Lung (tissue), 11 donors: ENCODE measurements at regions not wholly inside any gene's neighbourhood (a gene's known extent, or its start where the extent isn't known, plus 50 kb on each side); places are given as distances from the start of the nearest gene placed in this dataset.
"Not testable (repeated sequence)": the region's sequence is repeated elsewhere in the genome, so short reads cannot be mapped to it uniquely, and the experiment has no call there.

Experiments
- ATAC-seq: fragments of 200-7000 bp; cut with Tn5 transposase; one replicate; pipeline ENCODE4 v1.9.1; 2020; ENCODE audit warnings: moderate number of reproducible peaks; ENCODE audit not compliant: insufficient read depth, low FRiP score
- DNase-seq, 3 donors: peaks; one replicate each; pipeline ENCODE4 v3.0.0-alpha.2; 2013 to 2017
- H3K27ac ChIP-seq, 2 donors: one replicate each; pipeline ENCODE4 v1.5.1; 2013; ENCODE audit warnings: mild to moderate bottlenecking in 2 of 2, moderate library complexity in 2 of 2, control low read depth in 1 of 2, inconsistent platforms in 1 of 2, low read depth in 1 of 2, low read length in 1 of 2
- H3K27me3 ChIP-seq, 3 donors: one replicate each; pipeline ENCODE4 v1.5.1; 2013; ENCODE audit warnings: low read length in 2 of 3; ENCODE audit not compliant: control insufficient read depth in 3 of 3, insufficient read depth in 3 of 3
- H3K36me3 ChIP-seq, 4 donors: one replicate each; pipeline ENCODE4 v1.5.1; 2013; ENCODE audit warnings: low read length in 4 of 4, mild to moderate bottlenecking in 1 of 4, moderate library complexity in 1 of 4; ENCODE audit not compliant: control insufficient read depth in 4 of 4, insufficient read depth in 4 of 4
- H3K4me1 ChIP-seq, 5 donors: one replicate each; pipeline ENCODE4 v1.5.1; 2013; ENCODE audit warnings: low read length in 5 of 5, mild to moderate bottlenecking in 2 of 5, moderate library complexity in 1 of 5; ENCODE audit not compliant: control insufficient read depth in 5 of 5, insufficient read depth in 5 of 5
- H3K4me3 ChIP-seq: one replicate; pipeline ENCODE4 v1.5.1; 2013; ENCODE audit warnings: mild to moderate bottlenecking, control low read depth, moderate library complexity
- H3K9ac ChIP-seq, 2 donors: one replicate each; pipeline ENCODE4 v1.5.1; 2013; ENCODE audit warnings: low read length in 2 of 2, control low read depth in 1 of 2; ENCODE audit not compliant: insufficient read depth in 1 of 2
- H3K9me3 ChIP-seq, 4 donors: one replicate each; pipeline ENCODE4 v1.5.1; 2013; ENCODE audit warnings: low read length in 3 of 4, mild to moderate bottlenecking in 1 of 4, moderate library complexity in 1 of 4; ENCODE audit not compliant: control insufficient read depth in 4 of 4, insufficient read depth in 3 of 4
- CTCF ChIP-seq: IDR thresholded peaks from 2 replicates; pipeline ENCODE4 v1.5.1; 2012; ENCODE audit warnings: mild to moderate bottlenecking; ENCODE audit errors: control extremely low read depth, extremely low read depth
- WGBS, 2 donors: extraction: QIAGEN DNeasy Blood & Tissue Kit; methylation state at CpG; one replicate each; pipeline ENCODE4 v1.1.7; 2013; 5-methylcytosine and 5-hydroxymethylcytosine counted together
- donor health status: control.
- donor health status: control.
- donor health status: Bipolar disorder and iron deficiency.
- donor health status: healthy.
- donor health status: DM: yes; HTN: yes; CAD: no.

- DNase-seq = peak in 1 of 3 donors; percentile 45
- peaks cover 0 to 27% (median 5%) of the 10 kb centered on the region in 5 donors for H3K4me1 ChIP-seq
- no peak for ATAC-seq
- H3K36me3 ChIP-seq = no peaks in the 10 kb centered on the region
- H3K4me3 ChIP-seq = no peak overlapping the region
- H3K27me3 ChIP-seq = no peaks in the 10 kb centered on the region
- H3K9ac ChIP-seq = no peak overlapping the region
- 89 to 98% methylated on average over 3 of the region's 3 CpGs for WGBS, 2 donors
- H3K9me3 ChIP-seq = no peaks in the 10 kb centered on the region
- no peak for TF ChIP-seq CTCF
- H3K27ac ChIP-seq = no peak overlapping the region
Measured at GRCh38 chr10:33483816-33484190, 149.3 kb upstream of the NRP1 start.

- no peak overlapping the region for H3K27ac ChIP-seq
- H3K9me3 ChIP-seq = no peaks in the 10 kb centered on the region
- DNase-seq = no peak
- no peak for TF ChIP-seq CTCF
- no peaks in the 10 kb centered on the region for H3K27me3 ChIP-seq
- no peak overlapping the region for H3K4me3 ChIP-seq
- ATAC-seq = no peak
- H3K36me3 ChIP-seq = no peaks in the 10 kb centered on the region
- 66 to 69% methylated on average over 5 of the region's 5 CpGs for WGBS, 2 donors
- peaks cover 0 to 27% (median 5%) of the 10 kb centered on the region in 5 donors for H3K4me1 ChIP-seq
- H3K9ac ChIP-seq = no peak overlapping the region
Measured at GRCh38 chr10:33483124-33483815, 148.8 kb upstream of the NRP1 start.

- DNase-seq (peak in 2 of 3 donors; percentile 42 to 53), ATAC-seq (no peak)
- Histone ChIP-seq H3K4me3 (no peak overlapping the region), H3K27ac (no peak overlapping the region), H3K9ac (no peak overlapping the region), H3K36me3 (no peaks in the 10 kb centered on the region), H3K4me1 (peaks cover 0 to 32% (median 5%) of the 10 kb centered on the region in 5 donors), H3K27me3 (no peaks in the 10 kb centered on the region), H3K9me3 (no peaks in the 10 kb centered on the region)
- 87 to 94% methylated on average over 5 of the region's 5 CpGs for WGBS, 2 donors
- no peak for TF ChIP-seq CTCF
Measured at GRCh38 chr10:33482486-33482885, 148.0 kb upstream of the NRP1 start.

GRCh38 chr10:33481184-33481583 lies 146.7 kb upstream of the NRP1 start:
- 87 to 88% methylated on average over 1 of the region's 1 CpG for WGBS, 2 donors

GRCh38 chr10:33480417-33480816 lies 145.9 kb upstream of the NRP1 start:
- 97 to 98% methylated on average over 23 to 24 of the region's 24 CpGs for WGBS, 2 donors
- ATAC-seq, H3K27ac ChIP-seq, DNase-seq, H3K9me3 ChIP-seq, H3K27me3 ChIP-seq, H3K9ac ChIP-seq, H3K36me3 ChIP-seq, H3K4me3 ChIP-seq: not testable (repeated sequence)
- peaks cover 0 to 36% (median 5%) of the 10 kb centered on the region in 5 donors for H3K4me1 ChIP-seq

More at GRCh38 chr10:33481184-33481583, 146.7 kb upstream of the NRP1 start:
- H3K9me3 ChIP-seq = no peaks in the 10 kb centered on the region
- no peak overlapping the region for H3K9ac ChIP-seq
- no peaks in the 10 kb centered on the region for H3K36me3 ChIP-seq
- DNase-seq (no peak), ATAC-seq (no peak)
- no peaks in the 10 kb centered on the region for H3K27me3 ChIP-seq
- no peak overlapping the region for H3K27ac ChIP-seq
- no peak overlapping the region for H3K4me3 ChIP-seq
- no peak for TF ChIP-seq CTCF
- peaks cover 0 to 36% (median 6%) of the 10 kb centered on the region in 5 donors for H3K4me1 ChIP-seq
